NCI-H2196 (cell line): ENCODE measurements at regions not wholly inside any gene's neighbourhood (a gene's known extent, or its start where the extent isn't known, plus 50 kb on each side); places are given as distances from the start of the nearest gene placed in this dataset.
"Not testable (repeated sequence)": the region's sequence is repeated elsewhere in the genome, so short reads cannot be mapped to it uniquely, and the experiment has no call there.

Source experiments
- DNase-seq: peaks from one replicate; lab custom pipeline; 2025; ENCODE audit not compliant: unreplicated experiment; lab: John Stamatoyannopoulos, UW

GRCh38 chr7:86209036-86209435 lies 434.7 kb upstream of the GRM3 start:
- no peak for DNase-seq

- DNase-seq = no peak
These were observed 436.0 kb upstream of the GRM3 start for GRCh38 chr7:86207740-86208139.

- no peak for DNase-seq
These were observed 440.9 kb upstream of the GRM3 start for GRCh38 chr7:86202833-86203232.

GRCh38 chr7:86201767-86202166 lies 441.9 kb upstream of the GRM3 start:
- no peak for DNase-seq

GRCh38 chr7:86199881-86200614 lies 443.7 kb upstream of the GRM3 start:
- DNase-seq = no peak

- no peak for DNase-seq
These were observed 453.4 kb upstream of the GRM3 start for GRCh38 chr7:86190351-86190750.

- no peak for DNase-seq
These were observed 462.2 kb upstream of the GRM3 start for GRCh38 chr7:86181474-86181873.

GRCh38 chr7:86164827-86165226 lies 478.9 kb upstream of the GRM3 start:
- DNase-seq = no peak

GRCh38 chr7:86158111-86158510 lies 485.6 kb upstream of the GRM3 start:
- no peak for DNase-seq

DNA sequence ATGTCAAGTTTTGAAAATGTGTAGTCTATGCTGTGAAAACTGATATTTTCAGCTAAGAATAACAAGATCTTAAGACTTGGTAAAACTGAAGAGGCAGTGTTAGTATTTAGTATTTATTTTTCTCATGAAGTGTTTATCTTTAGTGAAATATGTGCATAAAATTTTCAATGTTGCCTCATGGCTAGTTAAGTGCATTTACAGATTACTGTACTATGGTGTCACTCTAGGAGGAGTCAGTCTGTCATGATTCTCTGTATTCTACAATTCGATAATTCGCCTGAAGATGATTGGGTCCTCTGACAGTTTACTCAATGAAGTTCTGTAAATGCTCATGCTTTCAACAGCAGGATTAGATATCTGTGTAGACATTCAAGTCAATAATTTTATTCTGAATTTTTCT lies 488.1 kb upstream of the GRM3 start:
- no peak for DNase-seq

DNA sequence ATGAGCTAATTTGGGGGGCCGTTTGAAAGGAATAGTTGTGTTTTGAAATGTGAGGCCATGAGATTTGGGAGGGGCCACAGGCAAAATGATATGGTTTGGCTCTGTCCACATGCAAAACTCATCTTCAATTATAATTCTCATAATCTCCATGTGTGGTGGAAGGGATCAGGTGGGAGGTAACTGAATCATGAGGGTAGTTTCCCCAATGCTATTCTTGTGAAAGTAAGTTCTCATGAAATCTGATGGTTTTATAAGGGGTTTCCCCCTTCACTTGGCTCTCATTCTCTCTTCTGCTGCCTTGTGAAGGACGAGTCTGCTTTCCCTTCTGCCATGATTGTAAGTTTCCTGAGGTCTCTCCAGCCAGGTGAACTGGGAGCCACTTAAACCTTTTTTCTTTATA lies 490.8 kb upstream of the GRM3 start:
- DNase-seq = no peak

GRCh38 chr7:86149024-86149665 lies 494.6 kb upstream of the GRM3 start:
- no peak for DNase-seq

- DNase-seq = no peak
These were observed 495.2 kb upstream of the GRM3 start for GRCh38 chr7:86148501-86148900.

DNA sequence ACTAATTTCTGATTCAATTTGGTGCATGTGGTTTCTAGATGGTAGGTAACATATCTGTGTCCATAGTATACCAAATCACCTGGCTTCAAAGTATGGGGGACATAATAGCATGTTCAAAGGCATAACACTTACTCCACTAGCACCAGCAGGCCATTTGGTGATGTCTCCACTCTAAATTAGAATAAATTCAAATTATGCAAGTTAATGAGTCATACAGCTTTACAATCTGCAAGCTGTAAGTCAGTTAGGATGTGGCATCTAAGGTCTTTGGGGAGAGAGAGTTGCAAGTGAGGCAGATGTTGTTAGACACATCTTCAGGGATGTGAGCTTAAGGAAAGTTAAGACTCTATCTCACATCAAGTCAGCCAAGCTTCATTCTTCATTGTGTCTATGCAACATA lies 506.4 kb upstream of the GRM3 start:
- no peak for DNase-seq

- no peak for DNase-seq
These were observed 513.4 kb upstream of the GRM3 start for GRCh38 chr7:86130268-86130667.

- no peak for DNase-seq
These were observed 520.2 kb upstream of the GRM3 start for GRCh38 chr7:86123476-86123875.

GRCh38 chr7:86094166-86094669 lies 549.5 kb upstream of the GRM3 start:
- DNase-seq = no peak

- DNase-seq = no peak
These were observed 552.3 kb upstream of the GRM3 start for GRCh38 chr7:86091369-86091768.

GRCh38 chr7:86089455-86089854 lies 554.3 kb upstream of the GRM3 start:
- no peak for DNase-seq

DNA sequence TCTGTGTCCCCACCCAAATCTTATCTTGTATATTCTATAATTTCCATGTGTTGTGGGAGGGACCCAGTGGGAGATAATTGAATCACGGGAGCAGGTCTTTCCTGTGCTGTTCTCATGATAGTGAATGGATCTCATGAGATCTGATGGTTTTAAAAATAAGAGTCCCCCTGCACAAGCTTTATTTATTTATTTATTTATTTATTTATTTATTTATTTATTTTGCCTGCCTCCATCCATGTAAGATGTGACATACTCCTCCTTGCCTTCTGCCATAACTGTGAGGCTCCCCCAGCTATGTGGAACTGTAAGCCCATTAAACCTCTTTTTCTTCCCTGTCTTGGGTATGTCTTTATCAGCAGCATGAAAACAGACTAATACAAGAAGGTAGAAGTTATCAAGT lies 579.1 kb upstream of the GRM3 start:
- DNase-seq = not testable (repeated sequence)

- no peak for DNase-seq
These were observed 585.1 kb upstream of the GRM3 start for GRCh38 chr7:86058649-86059048.

DNA sequence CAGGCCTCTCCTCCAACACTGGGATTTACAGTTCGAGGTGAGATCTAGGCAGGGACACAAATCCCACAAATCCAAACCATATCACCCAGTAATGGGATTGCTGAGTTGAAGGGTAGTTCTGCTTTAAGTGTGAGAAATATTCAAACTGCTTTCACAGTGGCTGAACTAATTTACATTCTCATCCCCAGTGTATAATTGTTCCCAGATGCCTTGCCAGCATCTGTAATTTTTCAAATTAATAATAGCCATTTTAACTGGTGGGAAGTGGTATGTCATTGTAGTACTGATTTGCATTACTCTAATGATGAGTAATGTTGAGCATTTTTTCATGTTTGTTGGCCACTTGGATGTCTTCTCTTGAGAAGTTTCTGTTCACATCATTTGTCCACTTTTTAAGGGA lies 592.8 kb upstream of the GRM3 start:
- no peak for DNase-seq

GRCh38 chr7:86049910-86050309 lies 593.8 kb upstream of the GRM3 start:
- no peak for DNase-seq
